ENCODE measurements at regions not wholly inside any gene's neighbourhood (a gene's known extent, or its start where the extent isn't known, plus 50 kb on each side); places are given as distances from the start of the nearest gene placed in this dataset.
"Not testable (repeated sequence)": the region's sequence is repeated elsewhere in the genome, so short reads cannot be mapped to it uniquely, and the experiment has no call there.

- Histone ChIP-seq H3K4me3 (ENCODE audit: low read length) (no peak overlapping the region), H3K9me3 (replicated peaks; ENCODE audit: low read length) (no peaks in the 10 kb centered on the region)
Observed at GRCh38 chr6:74925683-74926082, 280.2 kb downstream of the COL12A1 start.

DNA sequence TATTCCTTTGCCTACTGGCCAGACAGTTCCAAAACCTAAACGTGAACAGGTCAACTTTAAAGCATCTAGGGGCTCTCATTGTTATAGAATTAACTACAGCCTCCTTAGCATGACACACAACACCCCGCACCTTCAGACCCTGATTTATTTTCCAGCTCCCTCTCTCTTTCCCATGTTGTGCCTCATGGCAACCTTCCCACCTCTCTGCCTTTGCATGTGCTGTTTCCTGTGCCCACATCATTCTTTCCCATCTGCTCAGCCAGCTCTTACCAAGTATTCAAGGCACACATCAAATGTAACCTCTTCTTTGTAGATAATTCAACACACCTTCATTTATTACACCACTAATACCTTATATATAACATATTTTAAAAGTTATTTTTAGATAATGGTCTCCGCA lies 291.0 kb downstream of the COL12A1 start:
- Histone ChIP-seq H3K9ac (ENCODE audit: low read depth, low read length) (no peak overlapping the region), H3K36me3 (ENCODE audit: insufficient read depth, low read length) (no peaks in the 10 kb centered on the region)

More at GRCh38 chr6:74925683-74926082, 280.2 kb downstream of the COL12A1 start:
- Histone ChIP-seq H3K4me2 (ENCODE audit: low read length) (no peak overlapping the region), H3K36me3 (ENCODE audit: insufficient read depth, low read length) (no peaks in the 10 kb centered on the region), H3K9ac (ENCODE audit: low read depth, low read length) (no peak overlapping the region), H3K4me1 (ENCODE audit: control insufficient read depth, insufficient read depth, low read length) (peaks cover 2% of the 10 kb centered on the region), H3K27me3 (ENCODE audit: control insufficient read depth, insufficient read depth, low read length) (no peaks in the 10 kb centered on the region)

DNA sequence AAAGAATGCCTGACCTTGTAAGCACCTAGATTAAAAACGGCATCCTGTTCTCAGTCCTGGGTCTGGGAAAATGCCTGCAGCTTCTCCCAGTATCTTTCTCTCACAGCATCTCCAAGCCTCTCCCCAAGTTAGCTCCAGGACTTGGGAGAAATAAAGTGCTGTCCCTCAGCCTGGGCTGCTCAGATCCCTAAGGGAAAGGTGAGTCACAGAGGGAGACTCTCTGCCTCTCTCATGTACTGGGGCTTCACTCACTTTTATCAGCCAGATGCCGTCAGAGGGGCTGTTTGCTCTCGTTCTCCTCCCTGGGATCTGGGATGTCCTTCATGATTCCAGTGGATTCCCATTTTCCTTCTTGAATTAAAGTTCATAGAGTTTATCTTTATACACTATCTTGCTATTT lies 293.6 kb downstream of the COL12A1 start:
- Histone ChIP-seq H3K27me3 (ENCODE audit: control insufficient read depth, insufficient read depth, low read length) (no peaks in the 10 kb centered on the region), H3K4me3 (ENCODE audit: low read length) (no peak overlapping the region), H3K36me3 (ENCODE audit: insufficient read depth, low read length) (no peaks in the 10 kb centered on the region), H3K4me1 (ENCODE audit: control insufficient read depth, insufficient read depth, low read length) (no peaks in the 10 kb centered on the region), H3K9ac (ENCODE audit: low read depth, low read length) (no peak overlapping the region), H3K9me3 (replicated peaks; ENCODE audit: low read length) (no peaks in the 10 kb centered on the region), H3K4me2 (ENCODE audit: low read length) (no peak overlapping the region)

More for the DNA sequence above, 291.0 kb downstream of the COL12A1 start:
- no peaks in the 10 kb centered on the region for H3K4me1 ChIP-seq (ENCODE audit: control insufficient read depth, insufficient read depth, low read length)
- H3K4me2 ChIP-seq (ENCODE audit: low read length) = no peak overlapping the region
- no peaks in the 10 kb centered on the region for H3K27me3 ChIP-seq (ENCODE audit: control insufficient read depth, insufficient read depth, low read length)
- H3K9me3 ChIP-seq (replicated peaks; ENCODE audit: low read length) = no peaks in the 10 kb centered on the region
- no peak overlapping the region for H3K4me3 ChIP-seq (ENCODE audit: low read length)

- Histone ChIP-seq H3K9me3 (replicated peaks; ENCODE audit: low read length) (no peaks in the 10 kb centered on the region), H3K4me3 (ENCODE audit: low read length) (no peak overlapping the region), H3K4me2 (ENCODE audit: low read length) (no peak overlapping the region), H3K27me3 (ENCODE audit: control insufficient read depth, insufficient read depth, low read length) (no peaks in the 10 kb centered on the region), H3K9ac (ENCODE audit: low read depth, low read length) (no peak overlapping the region), H3K4me1 (ENCODE audit: control insufficient read depth, insufficient read depth, low read length) (no peaks in the 10 kb centered on the region), H3K36me3 (ENCODE audit: insufficient read depth, low read length) (no peaks in the 10 kb centered on the region)
Observed at GRCh38 chr6:74902846-74903245, 303.0 kb downstream of the COL12A1 start.

GRCh38 chr6:74902089-74902488 lies 303.8 kb downstream of the COL12A1 start:
- no peak overlapping the region for H3K4me2 ChIP-seq (ENCODE audit: low read length)
- H3K9ac ChIP-seq (ENCODE audit: low read depth, low read length) = no peak overlapping the region
- H3K4me3 ChIP-seq (ENCODE audit: low read length) = no peak overlapping the region
- H3K9me3 ChIP-seq (replicated peaks; ENCODE audit: low read length) = no peaks in the 10 kb centered on the region
- H3K27me3 ChIP-seq (ENCODE audit: control insufficient read depth, insufficient read depth, low read length) = no peaks in the 10 kb centered on the region
- H3K4me1 ChIP-seq (ENCODE audit: control insufficient read depth, insufficient read depth, low read length) = no peaks in the 10 kb centered on the region
- H3K36me3 ChIP-seq (ENCODE audit: insufficient read depth, low read length) = no peaks in the 10 kb centered on the region

DNA sequence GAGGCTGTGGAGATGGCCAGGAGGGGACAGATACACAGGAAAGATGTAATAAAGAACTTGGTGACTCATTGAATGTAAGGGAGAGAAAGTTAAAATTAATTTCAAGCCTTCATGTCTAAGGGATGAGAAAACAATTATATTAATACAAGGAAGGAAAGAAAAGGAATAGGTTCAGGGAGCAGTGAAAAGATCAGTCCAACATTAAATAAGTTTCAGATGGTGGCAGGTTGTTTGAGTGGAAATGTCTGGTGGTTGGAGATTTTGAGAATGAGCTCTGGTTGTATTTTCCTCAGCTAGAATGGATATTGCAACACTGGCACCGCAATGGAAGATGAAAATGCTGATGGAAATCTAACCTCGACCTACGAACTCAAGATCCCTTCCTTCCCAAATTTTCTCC lies 304.3 kb downstream of the COL12A1 start:
- Histone ChIP-seq H3K4me3 (ENCODE audit: low read length) (no peak overlapping the region), H3K27me3 (ENCODE audit: control insufficient read depth, insufficient read depth, low read length) (no peaks in the 10 kb centered on the region)

GRCh38 chr6:74899416-74899815 lies 306.4 kb downstream of the COL12A1 start:
- Histone ChIP-seq H3K9me3 (replicated peaks; ENCODE audit: low read length) (no peaks in the 10 kb centered on the region), H3K9ac (ENCODE audit: low read depth, low read length) (no peak overlapping the region), H3K4me2 (ENCODE audit: low read length) (no peak overlapping the region), H3K36me3 (ENCODE audit: insufficient read depth, low read length) (no peaks in the 10 kb centered on the region), H3K4me1 (ENCODE audit: control insufficient read depth, insufficient read depth, low read length) (no peaks in the 10 kb centered on the region), H3K27me3 (ENCODE audit: control insufficient read depth, insufficient read depth, low read length) (no peaks in the 10 kb centered on the region), H3K4me3 (ENCODE audit: low read length) (no peak overlapping the region)

More for the DNA sequence above, 304.3 kb downstream of the COL12A1 start:
- Histone ChIP-seq H3K4me1 (ENCODE audit: control insufficient read depth, insufficient read depth, low read length) (no peaks in the 10 kb centered on the region), H3K9ac (ENCODE audit: low read depth, low read length) (no peak overlapping the region), H3K9me3 (replicated peaks; ENCODE audit: low read length) (no peaks in the 10 kb centered on the region), H3K4me2 (ENCODE audit: low read length) (no peak overlapping the region), H3K36me3 (ENCODE audit: insufficient read depth, low read length) (no peaks in the 10 kb centered on the region)

DNA sequence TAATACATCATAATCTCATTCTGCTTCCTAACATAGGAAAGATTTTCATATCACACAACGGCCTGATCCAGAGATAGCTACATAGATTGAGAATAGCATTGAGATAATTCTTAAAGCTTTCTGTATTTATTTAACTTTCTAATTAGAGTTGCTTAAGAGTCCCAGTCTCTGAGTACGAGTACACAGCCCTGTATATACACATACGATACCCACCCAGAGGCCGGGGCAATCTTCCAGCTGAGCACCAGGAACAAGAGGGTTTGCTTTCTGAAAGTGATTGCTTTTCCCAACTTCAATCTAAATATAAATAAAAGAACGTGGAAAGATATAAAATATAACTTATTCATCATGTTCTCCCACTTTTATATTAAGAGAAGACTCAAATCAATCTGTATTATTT lies 313.8 kb downstream of the COL12A1 start:
- Histone ChIP-seq H3K9me3 (replicated peaks; ENCODE audit: low read length) (no peaks in the 10 kb centered on the region), H3K4me1 (ENCODE audit: control insufficient read depth, insufficient read depth, low read length) (peaks cover 15% of the 10 kb centered on the region), H3K9ac (ENCODE audit: low read depth, low read length) (no peak overlapping the region), H3K4me3 (ENCODE audit: low read length) (no peak overlapping the region), H3K4me2 (ENCODE audit: low read length) (peak overlapping the region; percentile 64), H3K27me3 (ENCODE audit: control insufficient read depth, insufficient read depth, low read length) (no peaks in the 10 kb centered on the region), H3K36me3 (ENCODE audit: insufficient read depth, low read length) (no peaks in the 10 kb centered on the region)

DNA sequence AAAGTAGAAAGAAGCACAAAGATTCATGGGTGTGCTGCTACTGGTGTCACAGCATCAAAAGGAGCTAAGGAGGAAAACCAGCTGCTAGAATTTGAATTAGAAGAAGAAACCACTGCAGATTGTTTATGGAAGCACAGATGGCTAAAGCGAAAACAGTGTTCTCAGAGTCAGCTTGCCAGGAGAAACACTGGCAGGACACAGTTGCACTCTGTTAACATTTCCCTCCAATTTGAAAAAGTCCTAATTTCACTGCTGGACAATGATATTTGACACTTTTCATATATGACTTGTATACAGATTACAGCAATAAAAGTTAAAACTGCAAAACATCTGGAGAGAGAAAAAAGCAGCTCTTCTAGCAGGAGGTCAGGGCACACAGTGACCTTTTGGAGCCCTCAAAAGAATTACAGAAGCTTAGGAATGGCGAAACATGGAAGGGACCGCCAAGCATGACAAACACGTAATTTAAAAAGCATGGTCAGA lies 314.5 kb downstream of the COL12A1 start:
- Histone ChIP-seq H3K9ac (ENCODE audit: low read depth, low read length) (no peak overlapping the region), H3K4me3 (ENCODE audit: low read length) (no peak overlapping the region), H3K36me3 (ENCODE audit: insufficient read depth, low read length) (no peaks in the 10 kb centered on the region), H3K4me2 (ENCODE audit: low read length) (peak overlapping the region; percentile 64), H3K27me3 (ENCODE audit: control insufficient read depth, insufficient read depth, low read length) (no peaks in the 10 kb centered on the region), H3K4me1 (ENCODE audit: control insufficient read depth, insufficient read depth, low read length) (peaks cover 15% of the 10 kb centered on the region), H3K9me3 (replicated peaks; ENCODE audit: low read length) (no peaks in the 10 kb centered on the region)

DNA sequence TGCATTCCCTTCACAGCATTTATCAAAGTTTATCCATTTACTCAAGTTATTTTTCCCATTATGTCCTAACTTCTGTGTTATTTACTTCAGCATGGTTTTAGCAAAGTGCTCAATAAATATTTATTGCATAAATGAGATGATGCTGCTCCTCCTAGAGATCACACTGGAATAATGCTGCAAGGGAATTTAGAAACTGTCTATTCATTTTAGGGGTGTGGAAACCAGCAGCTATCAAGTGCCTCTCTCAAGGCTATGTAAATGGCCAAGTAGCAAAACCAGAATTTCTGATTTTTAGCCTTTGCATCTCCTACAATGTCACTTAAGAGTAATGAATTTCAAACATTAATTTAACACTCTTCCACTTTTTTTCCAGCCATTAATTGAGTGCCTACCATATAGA lies 316.2 kb downstream of the COL12A1 start:
- H3K4me3 ChIP-seq (ENCODE audit: low read length) = no peak overlapping the region
- no peak overlapping the region for H3K4me2 ChIP-seq (ENCODE audit: low read length)
- no peak overlapping the region for H3K9ac ChIP-seq (ENCODE audit: low read depth, low read length)
- no peaks in the 10 kb centered on the region for H3K9me3 ChIP-seq (replicated peaks; ENCODE audit: low read length)
- no peaks in the 10 kb centered on the region for H3K36me3 ChIP-seq (ENCODE audit: insufficient read depth, low read length)
- H3K4me1 ChIP-seq (ENCODE audit: control insufficient read depth, insufficient read depth, low read length) = peaks cover 15% of the 10 kb centered on the region
- no peaks in the 10 kb centered on the region for H3K27me3 ChIP-seq (ENCODE audit: control insufficient read depth, insufficient read depth, low read length)

- H3K4me1 ChIP-seq (ENCODE audit: control insufficient read depth, insufficient read depth, low read length) = peaks cover 15% of the 10 kb centered on the region
- not testable (repeated sequence) for H3K9ac ChIP-seq (ENCODE audit: low read depth, low read length); H3K27me3 ChIP-seq (ENCODE audit: control insufficient read depth, insufficient read depth, low read length); H3K4me3 ChIP-seq (ENCODE audit: low read length); H3K36me3 ChIP-seq (ENCODE audit: insufficient read depth, low read length); H3K4me2 ChIP-seq (ENCODE audit: low read length); H3K9me3 ChIP-seq (replicated peaks; ENCODE audit: low read length)
Observed at GRCh38 chr6:74888741-74889140, 317.1 kb downstream of the COL12A1 start.

DNA sequence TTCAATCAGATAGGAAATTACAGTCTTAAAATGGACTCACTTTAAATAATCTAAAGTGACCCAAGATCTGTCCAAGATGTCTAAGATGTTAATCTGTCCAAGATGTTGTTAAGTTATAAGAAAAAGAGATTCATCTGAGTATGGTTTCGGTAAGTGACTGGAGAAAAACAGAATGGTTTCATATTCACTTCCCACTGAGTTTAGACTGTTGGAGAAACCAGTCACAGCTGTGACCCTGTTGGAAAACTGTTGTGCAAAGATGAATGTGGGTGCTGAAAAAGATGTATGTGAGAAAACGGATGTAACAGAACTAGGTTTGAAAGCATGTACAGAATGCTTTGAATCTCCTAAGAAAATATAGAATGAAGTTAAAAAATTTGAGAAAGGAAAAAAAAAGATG lies 325.9 kb downstream of the COL12A1 start:
- Histone ChIP-seq H3K4me1 (ENCODE audit: control insufficient read depth, insufficient read depth, low read length) (peaks cover 9% of the 10 kb centered on the region), H3K9me3 (replicated peaks; ENCODE audit: low read length) (no peaks in the 10 kb centered on the region), H3K4me2 (ENCODE audit: low read length) (no peak overlapping the region), H3K9ac (ENCODE audit: low read depth, low read length) (no peak overlapping the region), H3K36me3 (ENCODE audit: insufficient read depth, low read length) (no peaks in the 10 kb centered on the region), H3K27me3 (ENCODE audit: control insufficient read depth, insufficient read depth, low read length) (no peaks in the 10 kb centered on the region), H3K4me3 (ENCODE audit: low read length) (no peak overlapping the region)
